HT-29 (cell line): ENCODE measurements at regions not wholly inside any gene's neighbourhood (a gene's known extent, or its start where the extent isn't known, plus 50 kb on each side); places are given as distances from the start of the nearest gene placed in this dataset.

Source experiments
- DNase-seq: peaks from one replicate; pipeline ENCODE4 v3.0.0-alpha.2; 2015; ENCODE audit warnings: low spot score

GRCh38 chr5:60262576-60263295, 369.2 kb upstream of the PDE4D start:
- no peak for DNase-seq

- no peak for DNase-seq
Measured at GRCh38 chr5:60261732-60262131, 368.2 kb upstream of the PDE4D start.

GRCh38 chr5:60260658-60261057, 367.1 kb upstream of the PDE4D start:
- no peak for DNase-seq

DNA sequence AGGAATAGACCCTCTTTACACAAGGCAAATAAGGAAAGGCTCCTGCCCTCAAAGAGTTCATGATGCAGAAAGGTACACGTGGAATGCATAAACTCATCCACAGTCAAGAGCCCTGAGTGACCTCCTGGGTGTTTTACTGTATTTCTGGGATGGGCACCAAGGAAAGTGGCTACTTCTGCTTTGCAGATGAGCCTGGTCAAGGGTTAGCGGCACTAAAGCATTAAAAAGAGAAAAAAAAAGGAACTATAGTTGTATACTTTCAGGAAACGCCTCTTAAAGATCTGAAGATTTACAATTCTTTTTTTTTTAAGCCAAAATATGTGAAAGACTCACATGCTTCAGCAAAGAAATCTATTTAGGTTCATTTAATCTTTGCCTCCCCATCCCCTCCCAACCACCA, 366.2 kb upstream of the PDE4D start:
- DNase-seq, result no peak

DNA sequence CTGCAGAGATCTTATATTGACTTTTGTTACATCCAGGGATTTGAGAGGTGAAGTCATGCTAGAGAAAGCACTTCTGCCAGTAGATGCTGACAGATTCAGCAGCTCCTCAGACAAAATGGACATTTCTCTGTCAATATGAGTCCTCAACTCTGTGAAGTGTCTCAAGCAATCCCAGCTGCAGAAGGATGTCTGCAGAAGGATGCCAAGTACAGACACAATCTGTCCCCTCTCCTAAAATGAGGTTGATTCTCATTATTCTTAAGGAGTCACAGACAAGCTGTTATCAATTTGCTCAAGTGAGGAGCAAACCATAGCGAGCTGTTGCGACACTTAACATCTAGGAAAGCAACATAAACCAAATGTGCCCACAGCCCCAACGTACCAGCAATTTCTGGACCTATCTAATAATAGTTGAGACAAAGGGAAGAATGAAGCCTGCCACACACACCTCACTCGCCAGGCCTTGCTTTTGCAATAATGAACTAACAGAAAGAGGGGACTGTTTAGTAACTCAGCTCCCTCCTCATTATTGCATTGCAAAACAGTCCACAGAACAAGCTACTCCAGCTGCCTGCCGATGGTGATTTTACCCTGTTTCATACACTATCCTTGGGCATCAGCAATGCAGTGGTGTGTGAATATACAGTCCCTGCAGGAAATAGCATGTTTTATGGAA, 364.2 kb upstream of the PDE4D start:
- no peak for DNase-seq

GRCh38 chr5:60256546-60256945, 363.0 kb upstream of the PDE4D start:
- DNase-seq, result no peak

GRCh38 chr5:60248901-60249300, 355.4 kb upstream of the PDE4D start:
- DNase-seq, result no peak

- DNase-seq, result no peak
Measured at GRCh38 chr5:60243713-60244112, 350.2 kb upstream of the PDE4D start.

DNA sequence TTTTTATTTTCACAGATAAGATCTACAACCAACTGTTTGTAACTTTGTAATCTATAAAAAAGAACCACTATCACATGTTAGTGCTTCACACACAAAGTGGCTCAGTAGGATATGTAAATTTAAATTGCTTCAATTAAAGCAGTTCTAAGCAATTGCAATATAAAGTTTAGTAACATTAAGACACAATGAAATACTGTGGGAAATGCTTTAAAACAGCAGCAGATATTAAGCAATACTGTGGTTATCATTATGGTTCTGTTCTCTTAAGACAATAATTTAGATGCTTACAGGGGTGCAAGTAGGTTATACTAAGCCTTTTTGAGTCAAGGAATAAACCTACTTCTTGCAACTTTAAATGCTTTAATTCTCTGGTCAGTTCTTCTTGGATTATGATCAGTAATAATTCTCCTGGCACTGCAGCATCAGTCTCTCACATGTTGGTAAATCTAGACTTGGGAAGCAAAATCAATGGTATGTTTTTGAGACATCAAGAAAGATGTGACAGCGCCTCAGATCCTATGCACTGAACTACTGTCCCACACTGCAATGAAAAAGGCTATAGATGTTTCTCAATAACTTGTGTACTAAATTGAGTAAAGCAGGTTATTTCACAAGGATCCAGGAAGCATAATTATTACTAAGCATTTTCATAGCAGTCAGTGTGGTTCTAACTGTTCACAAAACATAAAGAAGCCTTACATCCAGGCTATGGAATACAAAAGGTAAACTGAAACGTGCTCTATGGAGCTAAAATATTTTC, 338.7 kb upstream of the PDE4D start:
- no peak for DNase-seq

- no peak for DNase-seq
Measured at GRCh38 chr5:60230456-60230855, 336.9 kb upstream of the PDE4D start.

- DNase-seq, result no peak
Measured at GRCh38 chr5:60229691-60230185, 336.2 kb upstream of the PDE4D start.

DNA sequence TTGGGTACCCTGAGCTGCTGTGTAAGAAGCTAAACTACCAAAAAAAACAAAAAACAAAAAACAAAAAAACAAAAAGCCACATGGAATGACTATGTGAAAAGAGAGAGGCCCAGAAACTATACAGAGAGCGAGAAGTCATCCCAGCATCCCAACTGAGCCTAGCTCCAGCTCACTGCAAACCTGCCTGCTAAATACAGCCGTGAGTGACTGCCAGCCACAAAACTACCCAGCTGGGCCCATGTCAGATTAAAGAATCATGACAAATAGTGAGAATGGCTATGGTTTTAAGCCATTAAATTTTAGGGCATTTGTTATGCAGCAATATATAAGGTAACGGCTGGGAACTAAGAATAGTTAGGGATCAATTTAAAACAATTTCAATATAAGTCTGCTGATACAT, 335.1 kb upstream of the PDE4D start:
- no peak for DNase-seq

- no peak for DNase-seq
Measured at GRCh38 chr5:60226128-60226527, 332.6 kb upstream of the PDE4D start.

- DNase-seq, result no peak
Measured at GRCh38 chr5:60223342-60223741, 329.8 kb upstream of the PDE4D start.

DNA sequence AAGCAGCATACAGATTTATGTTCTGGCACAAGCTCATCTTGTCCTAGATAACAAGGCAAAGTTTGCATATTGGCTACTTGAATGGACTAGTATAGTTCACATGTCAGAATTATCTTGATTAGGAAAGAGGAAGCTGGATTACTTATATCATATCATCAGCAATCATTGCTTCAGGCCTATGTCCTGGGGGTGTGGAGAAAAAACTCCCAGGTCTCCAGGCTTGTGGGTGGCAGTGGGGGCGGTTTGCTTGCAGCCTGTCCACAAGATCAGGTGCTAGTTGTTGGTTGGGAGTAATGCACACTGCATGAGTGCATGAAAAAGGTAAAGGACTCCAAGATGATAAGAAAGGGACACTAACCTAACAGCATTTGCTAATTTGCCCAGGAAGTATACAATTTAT, 326.4 kb upstream of the PDE4D start:
- no peak for DNase-seq

GRCh38 chr5:60210810-60211209, 317.3 kb upstream of the PDE4D start:
- no peak for DNase-seq

DNA sequence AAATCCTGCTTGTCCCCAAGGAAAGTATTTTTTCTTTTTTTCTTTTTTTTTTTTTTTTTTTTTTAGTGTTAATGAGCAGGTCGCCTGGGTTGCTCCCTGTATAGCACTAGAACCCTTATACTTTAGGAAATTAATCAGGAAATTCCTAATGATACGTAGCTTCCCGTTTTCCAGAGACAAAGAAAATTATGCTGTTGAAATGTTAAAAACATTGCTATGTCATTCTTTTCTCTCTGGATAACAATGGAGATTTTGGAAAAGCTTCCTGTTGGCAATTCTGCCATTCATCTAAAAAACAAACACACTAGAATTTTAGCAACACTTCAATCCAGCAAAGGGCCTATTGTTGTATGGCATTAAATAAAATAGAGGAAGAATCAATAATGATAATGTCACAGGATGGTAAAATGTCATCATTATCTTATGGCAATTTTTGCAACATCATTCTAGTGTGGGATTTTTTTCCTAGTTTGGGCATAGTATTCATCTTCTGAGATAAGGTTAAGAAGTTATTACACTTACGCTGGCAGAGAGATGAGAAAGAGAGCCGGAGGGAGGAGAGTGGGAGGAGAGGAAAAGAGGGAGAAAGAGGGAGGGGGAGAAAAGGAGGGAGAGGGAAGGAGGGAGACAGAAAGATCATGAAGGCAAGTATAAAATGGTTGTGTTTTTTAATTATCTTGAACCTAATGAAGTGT, 315.8 kb upstream of the PDE4D start:
- no peak for DNase-seq

- DNase-seq, result no peak
Measured at GRCh38 chr5:60208716-60209115, 315.2 kb upstream of the PDE4D start.

DNA sequence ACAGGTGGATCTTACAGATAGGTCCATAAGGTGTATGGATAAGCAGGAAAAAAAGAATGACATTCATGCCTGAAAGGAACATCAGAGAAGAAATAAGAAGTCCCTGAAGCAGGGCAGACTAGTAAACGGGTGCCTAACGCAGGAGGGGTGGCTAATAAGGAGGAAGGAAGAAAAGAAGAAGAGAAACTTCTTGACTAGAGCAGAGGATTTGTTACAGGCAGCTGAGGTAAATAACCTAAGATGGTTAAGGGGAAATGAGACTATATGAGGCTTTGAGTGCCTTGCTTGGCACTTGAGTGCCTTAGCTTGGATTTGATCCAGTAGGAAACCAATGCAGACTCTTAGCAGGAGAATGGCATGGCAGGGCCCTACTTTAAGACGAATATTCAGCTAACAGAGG, 313.5 kb upstream of the PDE4D start:
- DNase-seq, result no peak

GRCh38 chr5:60206234-60206633, 312.7 kb upstream of the PDE4D start:
- DNase-seq, result no peak

GRCh38 chr5:60205071-60205470, 311.5 kb upstream of the PDE4D start:
- DNase-seq, result no peak
